RWPE2 (cell line): ENCODE measurements at regions not wholly inside any gene's neighbourhood (a gene's known extent, or its start where the extent isn't known, plus 50 kb on each side); places are given as distances from the start of the nearest gene placed in this dataset.

Experiments
- ATAC-seq: fragments of 200-7000 bp; cut with Tn5 transposase; 3 replicates; pipeline ENCODE4 v1.9.1; 2021; ENCODE audit warnings: low read depth
- DNase-seq: peaks from one replicate; pipeline ENCODE4 v3.0.0-alpha.2; 2020; ENCODE audit warnings: low spot score
- H3K27ac ChIP-seq: fragments of 450-650 bp; 2 replicates; pipeline ENCODE4 v1.5.1; 2017; ENCODE audit warnings: mild to moderate bottlenecking; ENCODE audit not compliant: poor library complexity, severe bottlenecking
- H3K27me3 ChIP-seq: fragments of 250-450 bp; sonication (Bioruptor Pico); 2 replicates; pipeline ENCODE4 v1.5.1; 2021; ENCODE audit warnings: mild to moderate bottlenecking, moderate library complexity; ENCODE audit not compliant: insufficient read depth, poor library complexity, severe bottlenecking
- H3K36me3 ChIP-seq: fragments of 250-450 bp; sonication (Bioruptor Pico); 2 replicates; pipeline ENCODE4 v1.5.1; 2020; ENCODE audit warnings: low read depth, mild to moderate bottlenecking, moderate library complexity
- H3K4me1 ChIP-seq: fragments of 250-450 bp; sonication (Bioruptor Pico); 2 replicates; pipeline ENCODE4 v1.5.1; 2021; ENCODE audit warnings: mild to moderate bottlenecking, moderate library complexity; ENCODE audit not compliant: insufficient read depth, poor library complexity, severe bottlenecking
- H3K4me3 ChIP-seq: fragments of 250-450 bp; sonication (Bioruptor Pico); 2 replicates; pipeline ENCODE4 v1.5.1; 2021; ENCODE audit warnings: mild to moderate bottlenecking, moderate library complexity; ENCODE audit not compliant: severe bottlenecking
- H3K9me3 ChIP-seq: fragments of 250-450 bp; sonication (Bioruptor Pico); 2 replicates; pipeline ENCODE4 v1.5.1; 2021; ENCODE audit warnings: mild to moderate bottlenecking, moderate library complexity; ENCODE audit not compliant: severe bottlenecking
- CTCF ChIP-seq: fragments of 450-650 bp; IDR thresholded peaks from one replicate; pipeline ENCODE4 v1.5.1; 2017; ENCODE audit warnings: mild to moderate bottlenecking, moderate library complexity; ENCODE audit not compliant: poor library complexity, severe bottlenecking

- Histone ChIP-seq H3K9me3 (no peaks in the 10 kb centered on the region), H3K36me3 (no peaks in the 10 kb centered on the region), H3K4me1 (no peaks in the 10 kb centered on the region), H3K27me3 (no peaks in the 10 kb centered on the region), H3K27ac (no peak overlapping the region), H3K4me3 (no peak overlapping the region)
- no peak for TF ChIP-seq CTCF
- ATAC-seq (no peak), DNase-seq (no peak)
Measured at GRCh38 chr1:239792157-239792556, 299.5 kb upstream of the FMN2 start.

GRCh38 chr1:239795304-239795703, 296.4 kb upstream of the FMN2 start:
- Histone ChIP-seq H3K27me3 (no peaks in the 10 kb centered on the region), H3K9me3 (no peaks in the 10 kb centered on the region), H3K36me3 (no peaks in the 10 kb centered on the region), H3K4me1 (no peaks in the 10 kb centered on the region), H3K27ac (no peak overlapping the region), H3K4me3 (no peak overlapping the region)
- TF ChIP-seq CTCF, result no peak
- no peak for DNase-seq
- ATAC-seq, result no peak

- H3K27me3 ChIP-seq, result no peaks in the 10 kb centered on the region
- no peaks in the 10 kb centered on the region for H3K9me3 ChIP-seq
- H3K36me3 ChIP-seq, result no peaks in the 10 kb centered on the region
- H3K27ac ChIP-seq, result no peak overlapping the region
- H3K4me1 ChIP-seq, result no peaks in the 10 kb centered on the region
- H3K4me3 ChIP-seq, result no peak overlapping the region
- no peak for TF ChIP-seq CTCF
- no peak for ATAC-seq
- DNase-seq, result no peak
Measured at GRCh38 chr1:239799617-239800016, 292.1 kb upstream of the FMN2 start.

- no peak for TF ChIP-seq CTCF
- H3K4me1 ChIP-seq, result no peaks in the 10 kb centered on the region
- H3K36me3 ChIP-seq, result no peaks in the 10 kb centered on the region
- H3K27me3 ChIP-seq, result no peaks in the 10 kb centered on the region
- DNase-seq (no peak), ATAC-seq (no peak)
- no peak overlapping the region for H3K4me3 ChIP-seq
- no peaks in the 10 kb centered on the region for H3K9me3 ChIP-seq
- H3K27ac ChIP-seq, result no peak overlapping the region
Measured at GRCh38 chr1:239800861-239801260, 290.8 kb upstream of the FMN2 start.

GRCh38 chr1:239802275-239802674, 289.4 kb upstream of the FMN2 start:
- Histone ChIP-seq H3K9me3 (no peaks in the 10 kb centered on the region), H3K27ac (no peak overlapping the region), H3K4me1 (no peaks in the 10 kb centered on the region), H3K4me3 (no peak overlapping the region), H3K36me3 (no peaks in the 10 kb centered on the region), H3K27me3 (no peaks in the 10 kb centered on the region)
- ATAC-seq (no peak), DNase-seq (no peak)
- no peak for TF ChIP-seq CTCF
